Ishikawa (cell line): ENCODE measurements at regions not wholly inside any gene's neighbourhood (a gene's known extent, or its start where the extent isn't known, plus 50 kb on each side); places are given as distances from the start of the nearest gene placed in this dataset.

Experiments used
- CEBPB ChIP-seq: IDR thresholded peaks from 2 replicates; pipeline ENCODE4 v1.6.1; 2012
- CREB1 ChIP-seq: IDR thresholded peaks from 2 replicates; pipeline ENCODE4 v1.6.1; 2012; ENCODE audit warnings: low read depth
- EGR1 ChIP-seq: IDR thresholded peaks from 2 replicates; pipeline ENCODE4 v1.6.1; 2012
- EP300 ChIP-seq: IDR thresholded peaks from 2 replicates; pipeline ENCODE4 v1.6.1; 2012; ENCODE audit warnings: borderline replicate concordance
- FOXM1 ChIP-seq: IDR thresholded peaks from 2 replicates; pipeline ENCODE4 v1.6.1; 2012; ENCODE audit warnings: low read depth, borderline replicate concordance
- MAX ChIP-seq: IDR thresholded peaks from 2 replicates; pipeline ENCODE4 v1.6.1; 2012
- NFIC ChIP-seq: IDR thresholded peaks from 2 replicates; pipeline ENCODE4 v1.6.1; 2012
- RAD21 ChIP-seq: IDR thresholded peaks from 2 replicates; pipeline ENCODE4 v1.6.1; 2012; ENCODE audit warnings: low read depth
- TAF1 ChIP-seq: IDR thresholded peaks from 2 replicates; pipeline ENCODE4 v1.6.1; 2012; ENCODE audit warnings: low read depth, mild to moderate bottlenecking
- TCF12 ChIP-seq: IDR thresholded peaks from 2 replicates; pipeline ENCODE4 v1.6.1; 2012; ENCODE audit warnings: low read depth
- TEAD4 ChIP-seq: IDR thresholded peaks from 2 replicates; pipeline ENCODE4 v1.6.1; 2012
- USF1 ChIP-seq: IDR thresholded peaks from 2 replicates; pipeline ENCODE4 v1.6.1; 2012
- YY1 ChIP-seq: IDR thresholded peaks from 2 replicates; pipeline ENCODE4 v1.6.1; 2012; ENCODE audit warnings: low read depth
- ZBTB7A ChIP-seq: IDR thresholded peaks from 2 replicates; pipeline ENCODE4 v1.6.1; 2012; ENCODE audit warnings: low read depth
- TF ChIP-seq, protein P1 (sequence below): IDR thresholded peaks from 2 replicates; pipeline ENCODE4 v1.6.1; 2012; ENCODE audit warnings: low read depth, mild to moderate bottlenecking

- TF ChIP-seq TEAD4, result no peak
- no peak for TF ChIP-seq FOXM1
These were observed 90.6 kb upstream of the TAF1B start for GRCh38 chr2:9752441-9753275.

- TF ChIP-seq MAX (no peak), TEAD4 (no peak), TCF12 (no peak), TAF1 (no peak), ZBTB7A (no peak), EP300 (no peak), USF1 (no peak), YY1 (no peak), FOXM1 (no peak)
These were observed 90.0 kb upstream of the TAF1B start for GRCh38 chr2:9753276-9753600.

DNA sequence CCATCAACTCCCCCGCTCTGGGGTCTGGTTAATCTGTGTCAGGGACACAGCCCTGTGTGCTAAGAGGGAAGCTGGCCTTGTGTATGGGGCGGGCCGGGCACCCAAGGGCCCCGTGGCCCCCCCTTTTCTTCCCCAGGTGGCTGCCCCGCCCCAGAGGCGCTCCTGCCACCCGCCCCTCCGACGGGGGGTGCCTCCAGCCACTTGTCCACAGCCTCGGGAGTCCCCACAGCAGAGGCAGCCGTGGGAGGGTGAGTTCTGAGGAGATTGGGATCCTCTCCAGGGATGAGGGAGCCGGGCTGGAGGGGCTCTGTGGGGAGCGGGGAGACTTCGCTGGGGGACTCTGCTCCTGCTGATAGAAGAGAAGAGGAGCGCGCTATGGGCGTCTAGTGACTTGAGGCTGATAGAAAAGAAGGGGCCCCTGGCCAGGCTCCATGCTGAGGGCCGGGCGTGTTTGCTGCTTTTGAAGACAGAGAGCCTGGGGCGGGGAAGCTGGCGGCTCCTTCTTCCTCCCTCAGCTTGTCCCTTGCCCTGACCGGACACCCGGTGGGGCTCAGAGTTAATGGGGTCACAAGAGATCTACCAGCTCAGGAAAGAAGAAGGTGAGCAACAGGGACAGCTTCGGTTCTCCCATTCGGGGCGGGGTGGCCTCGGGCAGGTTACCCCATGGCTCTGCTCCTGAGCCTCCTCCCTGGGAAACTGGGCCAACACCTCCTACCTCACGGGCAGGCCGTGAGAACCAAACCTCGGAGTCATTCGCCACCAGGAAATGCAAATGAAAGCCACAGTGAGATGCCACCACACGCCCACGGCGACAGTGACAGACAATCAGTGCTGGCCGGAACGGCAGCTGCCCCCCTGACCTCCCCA, 89.4 kb upstream of the TAF1B start:
- no peak for TF ChIP-seq MAX
- no peak for TF ChIP-seq YY1
- TF ChIP-seq CEBPB, result no peak

- no peak for TF ChIP-seq RAD21
- TF ChIP-seq TEAD4, result no peak
- TF ChIP-seq TAF1, result no peak
- TF ChIP-seq YY1, result no peak
- no peak for TF ChIP-seq EP300
- TF ChIP-seq, protein P1, sequence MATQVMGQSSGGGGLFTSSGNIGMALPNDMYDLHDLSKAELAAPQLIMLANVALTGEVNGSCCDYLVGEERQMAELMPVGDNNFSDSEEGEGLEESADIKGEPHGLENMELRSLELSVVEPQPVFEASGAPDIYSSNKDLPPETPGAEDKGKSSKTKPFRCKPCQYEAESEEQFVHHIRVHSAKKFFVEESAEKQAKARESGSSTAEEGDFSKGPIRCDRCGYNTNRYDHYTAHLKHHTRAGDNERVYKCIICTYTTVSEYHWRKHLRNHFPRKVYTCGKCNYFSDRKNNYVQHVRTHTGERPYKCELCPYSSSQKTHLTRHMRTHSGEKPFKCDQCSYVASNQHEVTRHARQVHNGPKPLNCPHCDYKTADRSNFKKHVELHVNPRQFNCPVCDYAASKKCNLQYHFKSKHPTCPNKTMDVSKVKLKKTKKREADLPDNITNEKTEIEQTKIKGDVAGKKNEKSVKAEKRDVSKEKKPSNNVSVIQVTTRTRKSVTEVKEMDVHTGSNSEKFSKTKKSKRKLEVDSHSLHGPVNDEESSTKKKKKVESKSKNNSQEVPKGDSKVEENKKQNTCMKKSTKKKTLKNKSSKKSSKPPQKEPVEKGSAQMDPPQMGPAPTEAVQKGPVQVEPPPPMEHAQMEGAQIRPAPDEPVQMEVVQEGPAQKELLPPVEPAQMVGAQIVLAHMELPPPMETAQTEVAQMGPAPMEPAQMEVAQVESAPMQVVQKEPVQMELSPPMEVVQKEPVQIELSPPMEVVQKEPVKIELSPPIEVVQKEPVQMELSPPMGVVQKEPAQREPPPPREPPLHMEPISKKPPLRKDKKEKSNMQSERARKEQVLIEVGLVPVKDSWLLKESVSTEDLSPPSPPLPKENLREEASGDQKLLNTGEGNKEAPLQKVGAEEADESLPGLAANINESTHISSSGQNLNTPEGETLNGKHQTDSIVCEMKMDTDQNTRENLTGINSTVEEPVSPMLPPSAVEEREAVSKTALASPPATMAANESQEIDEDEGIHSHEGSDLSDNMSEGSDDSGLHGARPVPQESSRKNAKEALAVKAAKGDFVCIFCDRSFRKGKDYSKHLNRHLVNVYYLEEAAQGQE, result no peak
- TF ChIP-seq NFIC, result no peak
- TF ChIP-seq TCF12, result no peak
- TF ChIP-seq MAX, result no peak
- no peak for TF ChIP-seq CEBPB
- TF ChIP-seq USF1, result no peak
- TF ChIP-seq CREB1, result no peak
- no peak for TF ChIP-seq ZBTB7A
- no peak for TF ChIP-seq FOXM1
These were observed 88.8 kb upstream of the TAF1B start for GRCh38 chr2:9754532-9754887.

DNA sequence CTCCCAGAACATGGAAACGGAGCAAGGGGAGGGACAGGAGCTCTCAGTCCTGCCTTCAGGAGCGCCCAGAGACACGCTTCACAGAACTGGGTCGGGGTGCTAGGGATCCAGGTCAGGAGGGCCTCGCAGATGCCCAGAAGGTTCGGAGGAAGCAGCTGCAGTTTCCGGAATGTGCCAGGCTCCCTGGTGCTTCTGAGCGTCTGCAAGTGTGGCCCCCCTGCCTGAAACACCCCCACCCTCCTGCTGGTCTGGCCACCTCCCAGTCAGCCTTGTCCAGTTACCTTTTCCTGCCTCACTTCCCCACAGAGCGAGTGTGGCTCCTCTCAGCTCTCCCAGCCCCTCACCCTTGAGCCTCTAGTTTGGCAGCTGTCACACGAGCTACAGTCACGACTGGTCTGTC, 88.3 kb upstream of the TAF1B start:
- TF ChIP-seq CREB1 (no peak), EP300 (no peak), TCF12 (no peak), TEAD4 (no peak), TAF1 (no peak), RAD21 (no peak), YY1 (no peak), ZBTB7A (no peak), NFIC (no peak), FOXM1 (no peak), CEBPB (no peak)
- TF ChIP-seq, protein P1, result no peak

DNA sequence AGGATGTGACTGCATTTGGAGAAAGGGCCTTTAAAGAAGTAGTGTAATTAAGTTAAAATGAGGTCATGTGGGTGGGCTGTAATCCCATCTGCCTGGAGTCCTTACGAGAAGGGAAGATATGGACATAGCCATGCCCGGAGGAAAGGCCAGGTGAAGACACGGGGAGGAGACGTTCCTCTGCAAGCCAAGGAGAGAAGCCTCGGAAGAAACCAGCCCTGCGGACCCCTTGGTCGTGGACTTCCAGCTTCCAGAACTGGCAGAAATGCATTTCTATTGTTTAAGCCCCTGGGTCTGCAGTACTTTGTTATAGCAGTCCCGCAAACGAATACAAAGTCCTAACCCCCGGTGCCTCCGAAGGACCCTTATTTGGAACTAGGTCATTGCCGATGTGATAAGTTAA, 87.6 kb upstream of the TAF1B start:
- TF ChIP-seq YY1 (no peak), NFIC (no peak), USF1 (no peak), MAX (no peak), EP300 (no peak), TCF12 (no peak), CREB1 (no peak), FOXM1 (no peak), RAD21 (no peak), EGR1 (no peak), TAF1 (no peak), CEBPB (no peak), ZBTB7A (no peak), TEAD4 (no peak)
- TF ChIP-seq, protein P1, result no peak
